T-helper 22 cell (primary cell): ENCODE measurements at regions not wholly inside any gene's neighbourhood (a gene's known extent, or its start where the extent isn't known, plus 50 kb on each side); places are given as distances from the start of the nearest gene placed in this dataset.
"Not testable (repeated sequence)": the region's sequence is repeated elsewhere in the genome, so short reads cannot be mapped to it uniquely, and the experiment has no call there.

Experiments used
- DNase-seq: peaks from one replicate; pipeline ENCODE4 v3.0.0-alpha.2; 2020; ENCODE audit warnings: low read depth

DNA sequence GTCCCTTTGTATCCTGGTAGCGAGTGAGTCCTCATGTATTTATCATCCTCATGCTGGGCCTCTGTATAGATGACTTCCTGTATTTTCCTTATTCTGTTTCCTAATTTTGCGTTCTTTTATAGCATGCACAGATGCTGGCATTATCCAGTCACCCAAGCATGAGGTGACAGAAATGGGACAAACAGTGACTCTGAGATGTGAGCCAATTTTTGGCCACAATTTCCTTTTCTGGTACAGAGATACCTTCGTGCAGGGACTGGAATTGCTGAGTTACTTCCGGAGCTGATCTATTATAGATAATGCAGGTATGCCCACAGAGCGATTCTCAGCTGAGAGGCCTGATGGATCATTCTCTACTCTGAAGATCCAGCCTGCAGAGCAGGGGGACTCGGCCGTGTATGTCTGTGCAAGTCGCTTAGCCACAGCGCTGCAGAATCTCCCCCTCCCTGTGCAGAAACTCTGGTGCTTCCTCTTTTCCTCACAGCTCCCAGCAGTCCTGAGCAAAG lies 183.1 kb upstream of the PRSS58 start:
- no peak for DNase-seq

DNA sequence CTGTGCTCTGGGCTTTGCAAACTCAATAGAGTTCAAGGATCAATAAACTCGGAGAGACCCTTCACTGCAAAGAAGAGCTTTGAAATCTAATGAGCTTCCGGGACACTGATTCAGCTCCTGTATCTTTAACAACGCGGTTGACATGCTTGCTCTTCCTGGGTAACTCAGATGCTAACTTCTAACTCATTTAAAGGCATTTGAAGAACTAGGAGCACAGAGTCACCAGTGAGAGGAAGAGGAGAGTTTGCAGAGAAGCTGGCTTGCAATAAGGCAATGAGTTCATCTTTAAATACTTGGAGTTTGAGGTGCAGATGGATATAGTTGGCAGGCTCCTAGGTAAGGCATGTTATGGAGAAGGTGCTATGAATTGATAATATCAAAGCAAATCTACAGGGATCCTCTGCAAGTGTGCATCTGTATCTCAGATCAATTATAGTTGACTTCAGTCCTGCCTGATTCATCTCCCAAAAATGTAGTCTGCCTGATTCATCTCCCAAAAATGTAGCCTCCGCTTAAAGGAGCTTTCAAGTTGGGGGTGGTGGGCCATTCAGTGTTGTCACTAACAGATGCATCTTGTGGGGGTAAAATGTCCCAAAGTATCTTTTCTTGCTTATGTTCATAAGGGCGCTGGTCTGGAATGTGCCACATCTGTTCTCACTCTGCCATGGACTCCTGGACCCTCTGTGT lies 182.5 kb upstream of the PRSS58 start:
- DNase-seq = no peak

DNA sequence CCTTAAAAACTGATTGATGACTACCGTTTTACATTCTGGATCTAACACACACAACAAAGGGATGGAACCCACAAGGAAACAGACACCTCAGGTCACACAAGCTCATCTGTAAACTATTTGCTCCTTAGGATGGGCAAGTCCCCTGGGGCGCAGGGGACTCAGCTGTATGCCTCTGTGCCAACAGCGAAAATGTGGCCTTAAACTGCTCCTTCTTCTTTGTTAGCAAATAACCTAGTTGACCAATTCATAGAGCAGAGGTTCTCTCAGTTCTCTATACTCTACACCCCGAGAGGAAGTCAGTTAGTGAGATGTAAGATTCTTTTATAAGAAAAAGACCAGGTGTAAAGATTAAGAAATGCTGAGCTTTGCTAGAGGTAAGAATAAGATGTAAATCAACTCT lies 181.9 kb upstream of the PRSS58 start:
- no peak for DNase-seq

GRCh38 chr7:142438923-142439515 lies 181.2 kb upstream of the PRSS58 start:
- no peak for DNase-seq

DNA sequence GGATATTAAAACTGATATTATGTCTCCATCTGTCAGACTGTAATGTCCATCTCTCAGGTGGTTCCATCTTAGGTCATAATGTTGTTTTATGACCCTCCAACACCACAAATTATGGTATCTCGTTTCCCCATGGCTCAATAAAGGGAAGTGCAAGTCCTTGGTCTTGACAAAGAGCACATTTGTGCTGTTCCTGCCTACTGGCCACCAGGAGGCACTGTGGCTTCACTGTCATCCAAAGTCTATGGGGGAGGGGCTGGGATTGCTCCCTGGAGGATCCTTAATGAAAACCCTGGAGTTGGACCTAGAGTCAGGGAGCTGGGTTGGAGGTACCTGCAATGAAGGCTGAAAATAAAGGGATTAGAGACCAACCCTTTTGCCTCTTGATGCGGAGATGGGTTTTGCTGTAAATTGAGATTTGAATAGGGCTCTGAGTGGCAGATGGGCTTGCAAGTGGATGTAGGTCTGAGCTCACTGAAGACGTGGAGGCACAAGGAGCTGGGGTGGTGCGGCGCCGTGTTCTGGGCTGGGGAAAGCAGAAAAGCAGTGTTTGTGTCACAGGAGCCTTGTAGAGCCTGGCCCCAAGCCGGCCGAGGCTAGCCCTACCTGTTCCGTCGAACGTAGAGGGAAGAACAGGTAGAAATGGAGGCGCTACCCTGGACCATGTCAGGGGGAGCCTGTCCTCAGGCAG lies 180.5 kb upstream of the PRSS58 start:
- DNase-seq = no peak

- DNase-seq = no peak
Measured at GRCh38 chr7:142437741-142438140, 179.9 kb upstream of the PRSS58 start.

GRCh38 chr7:142436601-142437000 lies 178.7 kb upstream of the PRSS58 start:
- no peak for DNase-seq

GRCh38 chr7:142435606-142436005 lies 177.7 kb upstream of the PRSS58 start:
- DNase-seq = not testable (repeated sequence)

DNA sequence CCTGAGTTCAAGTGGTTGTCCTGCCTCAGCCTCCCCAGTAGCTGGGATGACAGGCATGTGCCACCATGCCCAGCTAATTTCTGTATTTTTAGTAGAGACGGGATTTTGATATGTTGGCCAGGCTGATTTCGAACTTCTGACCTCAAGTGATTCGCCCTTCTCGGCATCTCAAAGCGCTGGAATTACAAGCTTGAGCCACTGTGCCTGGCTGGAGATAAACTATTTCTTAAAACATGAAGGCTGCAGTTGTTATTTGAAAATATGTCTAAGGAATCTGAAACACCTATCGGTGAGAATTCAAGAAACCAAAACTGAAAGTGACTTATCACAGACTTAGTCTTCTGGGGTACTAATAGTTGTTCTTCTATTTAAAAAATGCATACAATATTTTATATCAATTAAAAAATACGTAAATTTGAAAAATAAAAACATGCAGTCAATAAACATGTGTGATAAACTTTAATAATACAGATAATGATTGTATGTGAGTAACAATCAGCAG lies 176.9 kb upstream of the PRSS58 start:
- no peak for DNase-seq

DNA sequence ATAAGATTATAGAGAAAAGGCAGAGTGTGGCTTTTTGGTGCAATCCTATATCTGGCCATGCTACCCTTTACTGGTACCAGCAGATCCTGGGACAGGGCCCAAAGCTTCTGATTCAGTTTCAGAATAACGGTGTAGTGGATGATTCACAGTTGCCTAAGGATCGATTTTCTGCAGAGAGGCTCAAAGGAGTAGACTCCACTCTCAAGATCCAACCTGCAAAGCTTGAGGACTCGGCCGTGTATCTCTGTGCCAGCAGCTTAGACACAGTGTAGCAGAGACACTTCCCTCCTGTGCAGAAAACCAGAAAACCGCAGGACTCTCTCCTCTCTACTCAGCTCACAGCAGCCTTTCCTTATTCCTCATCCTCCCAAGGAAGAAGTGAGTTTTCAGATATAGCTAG lies 176.3 kb upstream of the PRSS58 start:
- not testable (repeated sequence) for DNase-seq

GRCh38 chr7:142432377-142432776 lies 174.5 kb upstream of the PRSS58 start:
- no peak for DNase-seq

- no peak for DNase-seq
Measured at GRCh38 chr7:142431491-142431890, 173.6 kb upstream of the PRSS58 start.

DNA sequence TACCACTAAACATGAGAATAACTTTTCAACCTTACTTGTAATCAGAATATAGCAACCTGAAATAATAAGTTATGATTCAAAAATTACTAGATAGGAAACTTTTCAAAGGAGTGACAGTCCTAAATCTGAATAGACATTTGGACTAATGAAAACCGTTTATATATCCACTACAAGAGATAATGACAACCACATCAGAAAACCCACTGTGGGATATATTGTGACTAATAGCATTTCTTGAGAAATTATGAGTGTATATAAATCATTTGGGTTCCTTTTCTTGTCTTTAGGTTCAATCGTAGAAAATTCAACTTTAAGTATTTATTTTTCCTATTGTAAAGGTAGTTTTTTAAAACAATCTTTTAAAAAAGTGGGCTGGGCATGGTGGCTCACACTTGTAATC lies 170.2 kb upstream of the PRSS58 start:
- DNase-seq = no peak

GRCh38 chr7:142425281-142425680 lies 167.4 kb upstream of the PRSS58 start:
- no peak for DNase-seq

DNA sequence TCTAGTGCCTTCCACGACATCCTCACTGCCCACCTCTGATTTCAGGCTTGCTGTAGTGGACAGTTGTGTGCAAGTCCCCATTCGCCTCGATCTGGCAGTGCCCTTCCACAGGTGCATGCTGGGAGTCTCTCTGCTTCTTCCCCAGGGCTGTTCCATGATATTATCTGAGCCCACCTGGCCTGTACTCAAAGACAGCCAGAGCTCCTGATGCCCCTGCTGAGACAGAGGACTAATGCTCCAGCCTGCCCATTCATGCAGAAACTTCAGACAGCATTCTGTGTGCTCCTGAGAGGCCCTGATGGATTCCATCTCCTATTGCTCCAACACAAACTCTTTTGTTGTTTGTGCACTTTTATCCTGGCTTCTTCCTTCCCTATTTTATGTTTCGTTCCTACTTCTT lies 164.8 kb upstream of the PRSS58 start:
- no peak for DNase-seq

DNA sequence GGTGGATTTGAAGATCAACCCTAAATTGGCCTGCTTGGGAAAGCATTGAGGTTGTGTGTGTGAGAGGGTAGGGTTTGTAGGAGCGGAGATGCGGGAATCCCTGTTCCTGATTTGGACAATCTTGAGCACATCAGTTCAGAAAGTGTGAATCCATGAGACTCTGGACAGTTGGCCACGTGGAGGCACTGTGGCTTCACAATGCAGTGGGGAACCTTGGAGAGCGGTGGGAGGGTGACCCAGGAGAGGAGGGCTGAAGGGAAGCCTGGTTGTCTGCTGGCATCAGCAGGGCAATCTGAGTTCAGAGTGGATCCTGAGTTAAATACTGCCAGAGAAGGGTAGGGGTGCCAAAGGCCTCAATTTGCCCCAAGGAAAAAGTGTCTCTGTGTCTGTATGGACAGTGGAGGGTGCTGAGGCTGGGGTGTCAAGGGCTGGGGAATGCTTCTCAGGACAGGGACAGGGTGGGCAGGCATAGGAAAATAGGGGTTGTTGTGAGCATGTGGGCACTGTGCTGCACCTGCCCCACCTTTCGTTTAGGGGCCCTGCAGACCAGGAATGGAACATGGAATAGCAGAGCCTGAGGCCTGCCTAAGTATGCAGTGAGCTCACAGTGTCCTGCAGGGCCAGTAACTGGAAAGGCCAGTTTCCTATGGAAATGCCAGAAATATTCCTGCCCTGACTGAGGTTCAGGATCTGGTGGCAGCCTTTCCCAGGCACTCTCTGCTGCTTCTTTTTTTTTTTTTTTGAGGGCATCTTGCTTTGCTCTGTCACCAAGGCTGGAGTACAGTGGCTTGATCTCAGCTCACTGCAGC lies 162.9 kb upstream of the PRSS58 start:
- DNase-seq = no peak

DNA sequence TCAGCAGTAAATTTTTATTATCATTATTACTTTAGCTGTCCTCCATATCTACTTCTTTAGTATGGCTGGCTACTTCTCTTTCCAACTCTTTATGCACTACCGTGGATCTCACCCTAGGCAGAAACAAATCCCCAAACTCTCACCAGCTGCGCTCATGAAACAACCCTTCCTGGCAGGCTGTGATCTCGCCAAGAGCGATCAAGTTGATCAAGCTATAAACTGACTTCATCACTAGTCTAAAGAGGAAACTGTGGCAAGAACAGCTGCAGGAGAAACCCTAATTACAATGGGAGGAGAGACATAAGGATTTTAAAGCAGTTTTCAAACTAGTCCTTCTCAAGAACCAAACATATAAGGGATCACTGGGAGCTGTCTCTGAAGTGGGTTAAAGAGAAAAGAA lies 160.5 kb upstream of the PRSS58 start:
- no peak for DNase-seq

- DNase-seq = no peak
Measured at GRCh38 chr7:142414915-142415314, 157.1 kb upstream of the PRSS58 start.

- DNase-seq = no peak
Measured at GRCh38 chr7:142414135-142414534, 156.3 kb upstream of the PRSS58 start.

- DNase-seq = no peak
Measured at GRCh38 chr7:142413280-142414000, 155.6 kb upstream of the PRSS58 start.

DNA sequence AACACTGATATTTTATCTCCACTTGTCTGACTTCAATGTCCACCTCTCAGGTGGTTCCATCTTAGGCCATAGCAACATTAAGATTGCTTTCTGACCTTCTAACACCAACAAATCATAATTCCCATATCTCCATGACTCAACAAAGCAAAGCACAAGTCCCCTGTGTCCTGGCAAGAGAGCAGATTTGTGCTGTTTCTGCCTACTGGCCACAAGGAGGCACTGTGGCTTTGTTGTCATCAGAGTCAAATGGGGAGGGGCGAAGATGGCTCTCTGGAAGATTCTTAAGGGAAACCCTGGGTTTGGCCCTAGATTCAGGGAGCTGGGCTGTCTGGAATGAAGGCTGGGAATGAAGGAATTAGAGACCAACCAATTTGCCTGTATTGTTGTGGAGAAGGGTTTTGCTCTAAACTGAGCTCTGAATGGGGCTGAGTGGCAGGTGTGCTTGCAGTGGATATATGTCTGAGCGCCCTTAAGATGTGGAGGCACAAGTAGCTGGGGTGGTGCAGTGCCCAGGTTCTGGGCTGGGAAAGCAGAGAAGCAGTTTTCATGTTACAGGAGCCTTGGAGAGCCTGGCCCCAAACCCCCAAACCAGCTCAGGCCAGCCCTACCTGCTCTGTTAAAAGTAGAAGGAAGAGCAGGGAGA lies 154.8 kb upstream of the PRSS58 start:
- no peak for DNase-seq
